KBM-7 (cell line): ENCODE measurements at regions not wholly inside any gene's neighbourhood (a gene's known extent, or its start where the extent isn't known, plus 50 kb on each side); places are given as distances from the start of the nearest gene placed in this dataset.
"Not testable (repeated sequence)": the region's sequence is repeated elsewhere in the genome, so short reads cannot be mapped to it uniquely, and the experiment has no call there.

Experiments used
- DNase-seq: peaks from one replicate; pipeline ENCODE4 v3.0.0-alpha.2; 2015
- in situ Hi-C: fragments of 300-500 bp; cut with MboI; formaldehyde crosslinking; loops from 2 replicates; pipeline ENCODE4 v1.14.3; 2020; ENCODE audit warnings: low sequenced_read_pairs, low pct_unique_long_range_greater_than_20kb, mixed read lengths

DNA sequence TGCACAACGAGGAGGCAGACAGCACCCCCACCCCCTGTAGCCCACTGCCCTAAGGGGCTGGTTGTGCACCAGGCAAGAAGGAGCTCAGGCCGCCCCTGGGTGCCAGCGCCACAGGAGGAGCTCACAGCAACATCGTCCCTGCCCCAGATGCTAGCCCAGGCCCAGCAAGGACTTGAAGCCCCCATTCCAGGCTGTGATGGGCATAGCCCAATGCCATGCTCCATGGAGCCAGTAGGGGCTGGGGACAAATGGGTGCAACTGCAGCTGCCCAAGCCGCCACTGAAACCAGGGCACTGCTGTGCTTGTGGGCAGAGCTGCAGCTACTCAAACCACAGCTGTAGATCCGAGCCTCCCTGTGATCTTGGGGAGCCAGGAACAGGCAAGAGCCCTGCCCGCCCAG, 241.3 kb upstream of the GIMD1 start:
- in situ Hi-C loops, result no loop called here
- no peak for DNase-seq

DNA sequence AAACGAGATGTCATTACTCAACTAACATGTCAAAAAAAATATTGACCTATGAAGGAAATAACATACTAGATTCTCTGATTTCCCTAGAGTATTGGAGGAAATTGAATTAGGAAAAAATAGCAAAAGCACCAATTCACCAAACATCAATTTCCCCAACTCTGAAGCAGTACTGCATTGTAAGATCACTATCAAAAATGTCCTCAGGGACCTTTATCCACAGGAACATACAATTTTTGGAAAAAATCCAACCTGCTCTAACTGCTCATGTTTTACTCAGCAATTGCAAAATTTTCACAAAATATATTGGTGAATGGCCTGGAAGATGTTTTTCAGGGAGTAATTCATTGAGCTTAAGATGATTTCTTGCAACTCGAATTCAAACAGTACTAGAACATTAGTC, 239.0 kb upstream of the GIMD1 start:
- in situ Hi-C loops, result no loop called here
- no peak for DNase-seq

DNA sequence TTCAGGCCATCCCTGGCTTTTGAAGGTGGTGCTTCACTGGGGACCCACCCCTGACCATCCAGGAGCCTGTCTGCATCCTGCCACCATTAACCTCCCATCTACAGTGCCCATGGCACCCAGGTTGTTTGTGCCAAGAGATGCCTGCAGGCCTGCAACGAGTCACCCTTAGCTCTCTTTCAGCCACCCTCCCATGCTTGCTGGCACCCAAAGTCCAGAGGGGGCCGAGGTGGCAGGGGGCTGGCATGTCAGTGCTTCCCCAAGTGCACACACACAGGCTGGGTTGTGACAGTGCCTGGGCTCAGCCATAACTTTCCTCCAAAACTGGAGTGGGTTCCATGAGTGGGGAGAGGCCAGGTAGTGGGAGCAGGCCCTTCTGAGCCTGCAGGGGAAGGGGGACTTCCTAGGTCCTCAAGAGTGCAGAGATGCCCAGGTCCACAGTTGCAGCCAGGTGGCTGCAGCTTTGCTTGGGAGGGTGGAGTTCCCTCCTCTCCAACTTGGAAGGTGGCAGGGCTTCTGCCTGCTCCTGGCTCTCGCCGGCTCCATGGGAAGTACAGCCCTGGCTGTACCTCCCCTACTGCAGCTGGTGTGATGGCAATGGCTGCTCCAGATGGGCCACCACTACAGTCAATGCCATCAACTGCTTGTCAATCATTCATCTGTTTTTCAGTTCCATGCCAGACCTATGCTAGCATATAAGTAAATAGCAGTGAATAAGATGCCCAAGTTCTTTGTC, 235.9 kb upstream of the GIMD1 start:
- in situ Hi-C loops, result no loop called here
- no peak for DNase-seq

DNA sequence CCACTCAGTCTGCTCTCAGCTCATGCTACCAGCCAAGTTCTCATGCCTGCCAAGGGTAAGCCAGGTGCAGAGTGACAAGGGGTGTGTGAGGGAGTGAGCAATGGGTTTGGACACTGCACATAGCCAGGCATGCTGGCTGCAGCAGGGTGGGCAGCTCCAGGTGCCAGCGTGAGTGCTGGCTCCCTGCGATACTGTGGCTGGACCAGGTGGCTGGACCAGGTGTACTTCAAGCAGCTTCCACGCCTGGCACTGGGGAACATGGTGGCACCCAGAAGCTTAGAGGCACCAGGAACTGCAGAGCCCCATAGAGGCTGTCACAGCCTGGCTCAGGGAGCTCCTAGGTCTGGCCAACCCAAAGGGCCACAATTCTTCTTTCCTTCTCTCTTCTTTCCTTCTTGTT, 234.9 kb upstream of the GIMD1 start:
- in situ Hi-C loops, result no loop called here
- DNase-seq, result no peak

DNA sequence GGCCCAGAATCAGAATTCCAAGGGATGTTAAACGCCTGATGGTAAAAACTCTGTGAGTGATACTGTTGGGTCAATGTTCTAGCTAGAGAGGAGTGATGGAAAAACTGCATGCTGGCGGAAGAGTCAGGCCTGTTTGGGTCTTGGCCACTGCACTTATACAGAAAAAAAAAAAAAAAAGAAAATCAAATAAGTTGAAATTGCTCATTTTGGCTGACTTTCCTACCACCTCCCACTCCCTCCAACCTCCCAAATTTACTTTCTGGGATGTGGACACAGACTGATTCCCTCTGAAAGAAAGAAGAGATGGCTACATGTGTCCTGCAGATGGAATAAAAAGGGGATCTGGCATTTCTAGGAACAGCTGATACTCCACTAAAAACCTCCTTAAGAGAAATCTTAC, 234.1 kb upstream of the GIMD1 start:
- in situ Hi-C loops, result no loop called here
- DNase-seq, result no peak

DNA sequence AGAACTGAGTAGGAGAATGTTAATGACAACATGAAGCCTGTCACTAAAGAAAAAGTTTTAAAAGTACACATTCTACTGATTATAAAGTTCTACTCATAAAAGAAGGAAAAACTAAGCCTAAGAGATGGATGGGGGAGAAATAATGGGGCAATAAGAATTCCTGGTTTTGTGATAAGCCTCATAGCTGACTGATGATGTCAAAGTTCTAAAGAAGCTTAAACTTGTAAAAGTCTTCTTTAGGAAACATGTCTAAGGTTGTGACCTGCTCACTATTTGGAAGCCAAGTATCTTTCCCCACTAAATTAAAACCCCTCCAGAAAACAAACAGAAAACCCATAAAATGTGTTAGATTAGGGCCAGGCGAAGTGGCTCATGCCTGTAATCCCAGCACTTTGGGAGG, 232.9 kb upstream of the GIMD1 start:
- DNase-seq, result no peak
- in situ Hi-C loops, result no loop called here

DNA sequence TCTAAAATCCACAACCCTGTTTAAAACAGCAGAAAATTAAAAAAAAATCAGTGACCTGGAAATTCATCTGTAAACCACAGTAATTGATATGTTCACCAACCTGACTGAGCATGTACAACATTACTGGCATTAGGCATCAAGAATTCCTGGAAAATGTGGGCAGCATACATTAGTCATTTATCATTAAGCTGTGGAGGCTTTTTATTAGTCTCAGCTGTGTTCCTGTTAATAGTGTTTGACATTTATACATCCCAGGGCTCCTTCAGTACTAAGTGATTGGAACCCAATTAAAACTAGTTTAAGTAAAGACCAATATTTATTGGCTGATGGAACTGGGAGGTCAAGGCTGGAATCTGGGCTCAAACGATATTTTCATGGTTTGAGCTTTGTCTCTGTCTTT, 227.3 kb upstream of the GIMD1 start:
- no peak for DNase-seq
- in situ Hi-C loops, result no loop called here

DNA sequence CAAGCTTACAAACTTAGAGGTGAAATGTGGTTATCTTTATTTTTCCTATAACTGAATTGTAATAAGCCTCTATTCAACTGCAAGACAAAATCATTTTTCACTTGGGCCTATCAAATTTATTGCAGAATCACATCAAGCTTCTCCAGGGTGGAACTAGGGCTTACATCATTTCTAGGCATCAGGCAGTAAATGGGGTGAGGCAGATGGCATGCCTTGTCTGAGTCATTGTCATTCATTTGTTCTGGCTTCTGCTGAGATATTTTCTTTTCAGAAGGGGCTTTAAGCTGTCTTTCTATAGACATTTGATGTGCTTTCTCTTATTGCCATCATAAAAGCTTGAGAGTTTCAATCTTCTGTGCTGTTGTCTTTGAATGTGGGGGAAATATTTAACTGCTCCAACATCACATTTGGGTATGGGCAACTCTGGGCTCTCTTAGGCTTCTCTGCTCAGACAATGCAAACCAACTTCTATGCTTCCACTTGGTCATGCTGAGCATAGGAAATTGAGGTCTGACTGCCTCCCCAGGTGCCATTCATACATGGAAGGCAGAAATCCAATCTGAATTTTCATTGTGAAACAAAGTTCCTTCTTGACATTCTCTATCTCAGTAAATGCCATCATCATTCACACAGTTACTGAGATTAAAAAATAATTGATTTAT, 225.8 kb upstream of the GIMD1 start:
- in situ Hi-C loops, result no loop called here
- DNase-seq, result no peak

DNA sequence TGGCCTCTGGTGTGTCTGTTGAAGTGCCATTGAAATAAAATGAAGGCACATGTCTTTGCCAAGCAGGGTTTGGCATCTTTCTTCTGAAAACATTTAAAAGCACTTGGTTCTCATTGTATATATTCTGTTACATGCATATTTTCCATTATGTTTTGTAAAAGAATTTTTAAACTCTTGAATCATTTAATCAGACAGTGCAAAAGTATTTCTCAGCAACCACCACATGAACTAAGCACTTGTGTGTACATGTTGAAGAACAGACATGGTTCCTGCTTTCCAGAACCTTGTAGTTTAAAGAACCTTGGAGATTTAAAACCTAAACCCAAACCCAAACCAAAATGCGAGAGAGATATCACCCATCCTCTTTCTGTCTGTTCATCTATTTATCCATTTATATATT, 220.3 kb upstream of the GIMD1 start:
- in situ Hi-C loops, result no loop called here

DNA sequence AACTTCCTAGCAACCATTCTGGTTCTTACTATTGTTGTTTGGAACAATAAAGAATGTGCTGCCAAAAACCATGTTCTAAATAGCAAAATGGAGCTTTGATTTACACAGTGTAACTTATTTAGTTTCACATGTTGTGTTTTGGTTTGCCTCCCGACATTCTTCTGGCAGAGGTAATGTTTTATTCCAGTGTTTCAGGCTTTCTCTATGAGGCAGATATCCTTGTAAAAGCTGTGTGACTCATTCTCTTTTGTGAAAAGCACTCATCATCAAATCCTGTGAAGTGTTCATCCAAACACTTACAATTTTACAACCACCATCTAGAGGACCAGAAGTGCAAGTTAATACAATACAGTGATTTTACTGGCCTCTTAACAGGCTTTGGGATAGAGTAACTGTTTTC, 219.0 kb upstream of the GIMD1 start:
- no peak for DNase-seq

More for the DNA sequence above, 220.3 kb upstream of the GIMD1 start:
- DNase-seq, result no peak

DNA sequence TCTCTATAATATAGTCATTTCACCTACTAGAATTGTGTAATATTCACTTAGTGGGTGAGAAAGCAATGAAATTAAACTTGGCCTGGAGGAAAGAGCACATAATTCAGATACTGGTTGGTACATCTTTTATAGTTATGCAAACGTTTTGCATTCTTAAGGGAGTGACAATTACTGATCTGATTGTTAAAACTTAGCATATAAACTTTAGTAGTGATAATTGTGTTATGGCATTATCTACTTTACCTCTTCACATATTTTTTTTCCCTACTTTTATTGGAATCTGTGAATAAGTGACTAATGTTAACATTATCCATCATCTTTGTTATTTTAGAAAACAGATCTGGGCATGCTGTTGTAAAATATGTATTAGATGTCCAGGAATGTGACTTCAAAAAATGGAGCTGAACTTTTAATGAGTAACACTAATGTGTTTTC, 217.4 kb upstream of the GIMD1 start:
- in situ Hi-C loops, result no loop called here
- no peak for DNase-seq

More for the DNA sequence above, 219.0 kb upstream of the GIMD1 start:
- in situ Hi-C loops, result no loop called here

DNA sequence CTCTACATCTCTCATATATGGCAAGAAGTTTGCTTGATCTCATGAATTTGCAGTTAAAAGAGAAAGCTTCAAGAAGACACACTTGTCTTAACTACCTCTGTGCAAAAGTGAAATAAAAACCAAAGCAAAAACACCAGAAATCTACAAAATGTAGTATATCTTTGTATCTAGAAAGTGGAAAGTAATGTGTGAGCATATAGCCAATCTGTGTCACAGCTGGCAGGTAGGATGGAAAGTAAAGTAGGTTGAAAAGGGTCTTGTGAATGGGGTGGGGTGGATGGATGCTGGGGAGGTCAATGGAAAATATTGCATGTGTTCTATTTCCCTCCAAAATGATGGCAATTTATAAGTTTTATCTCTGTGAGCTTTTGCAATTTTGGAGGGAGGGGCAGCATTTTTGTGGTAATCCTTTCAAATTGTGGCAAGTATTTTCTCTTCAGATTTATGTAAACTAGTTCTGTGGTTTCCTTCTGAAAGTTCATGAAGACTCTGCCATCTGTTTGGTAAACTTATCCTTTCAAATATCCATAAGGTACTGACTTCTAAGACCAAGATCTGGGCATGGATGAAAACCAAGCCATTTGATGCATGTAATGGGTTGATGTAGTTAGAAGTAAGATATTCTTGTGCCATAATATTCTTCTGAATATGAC, 215.9 kb upstream of the GIMD1 start:
- in situ Hi-C loops, result no loop called here
- DNase-seq, result no peak

DNA sequence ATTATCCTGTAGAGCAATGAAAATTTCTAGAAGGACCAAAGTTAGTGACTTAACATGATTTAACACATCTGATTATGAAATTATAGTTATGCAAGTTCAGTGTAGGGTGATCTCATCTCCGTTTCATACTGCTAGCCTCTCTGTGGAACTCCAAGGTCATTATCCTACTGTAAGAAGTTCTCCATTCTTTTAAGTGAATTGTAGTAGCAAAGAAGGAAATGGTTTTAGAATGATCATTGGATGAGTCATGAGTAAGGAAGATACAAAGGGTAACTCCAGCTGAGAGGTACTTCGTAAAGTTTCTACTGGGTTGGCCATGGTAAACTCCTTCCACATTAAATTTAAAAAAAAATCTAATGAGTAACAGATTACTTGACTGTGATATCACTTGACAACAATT, 215.0 kb upstream of the GIMD1 start:
- in situ Hi-C loops, result no loop called here

DNA sequence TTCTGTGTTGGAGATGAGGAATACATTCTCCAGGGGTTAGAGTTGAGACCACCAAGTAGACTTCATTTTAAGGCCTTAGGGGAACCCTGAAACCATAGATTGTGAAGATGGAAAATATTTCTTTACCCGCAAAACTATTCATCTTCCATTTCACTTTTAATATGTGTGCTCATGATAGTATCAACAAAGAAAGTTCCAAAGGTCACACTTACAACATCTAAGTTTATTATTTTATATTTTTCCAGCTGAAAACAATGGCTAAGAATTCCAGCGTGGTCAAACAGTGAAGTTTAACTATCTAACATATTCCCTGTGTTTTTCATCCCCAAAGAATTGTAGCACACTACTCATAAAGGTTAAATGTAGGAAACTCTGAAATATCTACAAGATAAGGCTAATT, 214.5 kb upstream of the GIMD1 start:
- no peak for DNase-seq
- in situ Hi-C loops, result no loop called here

More for the DNA sequence above, 215.0 kb upstream of the GIMD1 start:
- no peak for DNase-seq

DNA sequence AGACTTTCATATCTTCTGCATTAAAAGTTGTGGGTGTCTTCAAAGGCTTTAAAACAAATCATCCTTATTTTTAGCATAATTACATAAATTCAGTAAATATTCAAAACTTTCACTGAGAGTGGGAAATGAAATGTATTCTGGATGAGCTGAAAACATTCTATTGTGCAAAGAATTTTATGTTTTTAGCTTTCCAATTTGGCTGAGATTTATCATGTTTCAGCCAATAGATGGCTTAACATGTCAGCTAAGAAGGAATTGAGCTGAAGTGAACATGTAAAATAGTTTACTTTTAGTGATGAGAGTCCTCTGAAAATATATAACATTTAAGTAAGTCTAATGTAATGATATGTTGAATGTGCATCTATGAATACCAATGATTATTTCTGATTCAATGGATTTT, 213.5 kb upstream of the GIMD1 start:
- DNase-seq, result no peak
- in situ Hi-C loops, result no loop called here

DNA sequence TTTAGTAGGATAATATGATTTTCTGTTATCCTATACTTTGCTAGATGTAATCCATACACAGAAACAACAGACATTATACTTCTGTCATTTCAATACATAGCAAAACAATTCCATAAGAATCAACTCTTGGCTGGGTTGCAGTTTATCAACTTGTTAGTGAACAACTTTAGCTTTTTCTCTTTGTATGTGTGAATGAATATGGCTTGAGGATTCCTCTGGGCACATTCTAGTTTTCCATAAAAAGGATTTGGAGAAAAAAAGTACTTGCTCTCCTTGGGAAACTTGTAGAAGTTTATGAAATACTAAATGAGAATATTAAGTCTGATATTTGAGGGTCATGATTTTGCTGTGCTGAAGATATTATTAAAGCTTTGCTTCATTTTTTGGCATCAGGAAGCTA, 210.7 kb upstream of the GIMD1 start:
- in situ Hi-C loops, result no loop called here

DNA sequence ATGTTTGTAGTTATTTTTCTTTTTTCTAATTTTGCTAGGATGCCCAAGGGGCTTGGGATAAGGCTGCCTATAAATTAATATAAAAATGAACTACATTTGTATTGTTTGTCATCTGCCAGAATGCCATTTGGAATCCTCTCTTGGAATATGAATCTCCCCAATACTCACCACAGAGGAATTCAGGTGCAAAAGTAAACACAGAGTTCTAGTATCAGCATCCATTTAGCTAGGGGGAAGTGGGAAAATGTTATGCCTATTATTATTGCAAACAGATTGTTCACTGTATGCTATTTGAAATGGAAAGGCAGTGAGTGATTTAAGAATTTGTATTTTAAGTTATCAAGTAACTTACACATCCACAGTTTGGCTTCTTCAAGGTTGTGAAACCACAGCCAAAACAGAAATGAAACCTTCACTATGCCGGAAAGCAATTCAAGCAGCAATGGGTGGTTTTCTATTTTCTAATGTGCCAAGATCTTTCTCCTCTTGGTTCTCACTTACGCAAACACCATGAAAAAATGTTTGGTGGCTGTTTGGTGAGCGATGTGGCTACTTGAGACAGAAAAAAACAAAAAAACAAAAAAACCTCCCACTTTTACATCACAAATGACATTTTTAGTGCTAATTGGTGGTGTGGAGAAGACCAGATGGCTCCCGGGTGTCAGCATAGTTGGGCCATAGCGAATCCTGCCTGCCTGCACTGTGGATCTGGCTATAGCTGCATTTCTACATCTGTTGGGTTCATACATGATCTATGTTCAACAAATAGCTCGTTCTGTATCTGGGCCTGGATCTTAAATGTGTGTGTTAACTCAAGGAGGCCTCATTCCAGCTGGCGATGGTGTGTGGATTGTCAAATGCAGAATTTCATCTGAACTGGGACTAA, 200.8 kb upstream of the GIMD1 start:
- no peak for DNase-seq

More for the DNA sequence above, 210.7 kb upstream of the GIMD1 start:
- no peak for DNase-seq

DNA sequence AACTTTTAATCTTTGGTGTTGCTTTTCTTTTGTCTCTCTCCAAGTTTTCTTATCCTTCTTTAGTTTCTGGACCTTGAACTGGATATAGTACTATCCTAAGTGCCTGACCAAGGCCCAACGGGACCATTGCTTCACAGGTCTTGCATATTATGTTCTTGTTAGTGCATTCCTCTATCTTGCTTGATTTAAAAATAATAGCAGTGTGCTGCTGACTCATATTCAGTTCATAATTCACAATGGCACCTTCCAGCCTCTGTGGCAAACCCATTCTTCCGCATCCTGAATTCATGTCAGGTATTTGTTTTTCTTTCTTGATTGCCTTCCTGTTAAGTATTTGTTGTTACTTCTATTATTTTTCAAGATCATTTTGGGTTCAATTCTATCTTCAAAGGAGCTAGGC, 197.1 kb upstream of the GIMD1 start:
- in situ Hi-C loops, result no loop called here
- no peak for DNase-seq

More for the DNA sequence above, 200.8 kb upstream of the GIMD1 start:
- in situ Hi-C loops, result no loop called here

DNA sequence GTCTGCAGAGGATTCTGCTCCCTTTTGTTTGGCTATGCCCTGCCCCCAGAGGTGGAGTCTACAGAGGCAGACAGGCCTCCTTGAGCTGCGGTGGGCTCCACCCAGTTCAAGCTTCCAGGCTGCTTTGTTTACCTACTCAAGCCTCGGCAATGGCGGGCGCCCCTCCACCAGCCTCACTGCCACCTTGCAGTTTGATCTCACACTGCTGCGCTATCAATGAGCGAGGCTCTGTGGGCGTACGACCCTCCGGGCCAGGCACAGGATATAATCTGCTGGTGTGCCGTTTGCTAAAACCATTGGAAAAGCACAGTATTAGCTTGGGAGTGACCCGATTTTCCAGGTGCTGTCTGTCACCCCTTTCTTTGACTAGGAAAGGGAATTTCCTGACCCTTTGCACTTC, 195.1 kb upstream of the GIMD1 start:
- in situ Hi-C loops, DNase-seq: not testable (repeated sequence)
